H1 (cell line): ENCODE measurements at regions not wholly inside any gene's neighbourhood (a gene's known extent, or its start where the extent isn't known, plus 50 kb on each side); places are given as distances from the start of the nearest gene placed in this dataset.

Experiments used
- CTCF ChIA-PET: fragments of 300-600 bp; sonication (Branson Sonifier 250); formaldehyde crosslinking; loops from one replicate; lab custom pipeline; 2021; ENCODE audit not compliant: partially characterized antibody; lab: Charles Lee
- POLR2A ChIA-PET: fragments of 300-600 bp; sonication (Branson Sonifier 250); formaldehyde crosslinking; loops from one replicate; lab custom pipeline; 2021; ENCODE audit warnings: inconsistent platforms; ENCODE audit not compliant: partially characterized antibody; lab: Charles Lee
- DNase-seq, 2 experiments: peaks; one replicate each; pipeline versions ENCODE4 v3.0.0 to v3.0.0-alpha.2; 2010 to 2022; ENCODE audit warnings: low spot score in 2 of 2, low read depth in 1 of 2, mixed read lengths in 1 of 2
- FAIRE-seq: peaks from 2 replicates; lab custom pipeline; 2011; peaks lifted over from hg19 to GRCh38; lab: Jason Lieb, UNC
- H2AFZ ChIP-seq: 2 replicates; pipeline ENCODE4 v1.8.1; 2012; ENCODE audit warnings: low read length, inconsistent platforms
- H2AK5ac ChIP-seq: 2 replicates; pipeline ENCODE4 v1.6.1; 2013; ENCODE audit warnings: low read depth, low read length
- H2BK120ac ChIP-seq: replicated peaks from 2 replicates; pipeline ENCODE3; 2013; ENCODE audit warnings: low read depth, low read length, inconsistent platforms
- H2BK12ac ChIP-seq: 2 replicates; pipeline ENCODE4 v1.6.1; 2013; ENCODE audit warnings: low read depth, low read length
- H2BK15ac ChIP-seq: 2 replicates; pipeline ENCODE4 v1.6.1; 2013; ENCODE audit warnings: low read length
- H2BK20ac ChIP-seq: 2 replicates; pipeline ENCODE4 v1.6.1; 2013; ENCODE audit warnings: low read length
- H2BK5ac ChIP-seq: 2 replicates; pipeline ENCODE4 v1.6.1; 2013; ENCODE audit warnings: low read depth, low read length
- H3K14ac ChIP-seq: 2 replicates; pipeline ENCODE4 v1.6.1; 2013; ENCODE audit warnings: inconsistent platforms; ENCODE audit not compliant: insufficient read length
- H3K18ac ChIP-seq: 2 replicates; pipeline ENCODE4 v1.6.1; 2013; ENCODE audit warnings: low read length; ENCODE audit errors: extremely low read depth
- H3K23ac ChIP-seq: 2 replicates; pipeline ENCODE4 v1.6.1; 2013; ENCODE audit warnings: inconsistent platforms; ENCODE audit not compliant: insufficient read length
- H3K23me2 ChIP-seq: 2 replicates; pipeline ENCODE4 v1.6.1; 2013; ENCODE audit warnings: low read depth, low read length
- H3K27ac ChIP-seq: 2 replicates; pipeline ENCODE4 v1.6.1; 2011; ENCODE audit warnings: low read depth, low read length, inconsistent platforms
- H3K27me3 ChIP-seq, 4 experiments: replicated peaks in 1 of 4; 1 replicate in 1 of 4; 2 replicates in 3 of 4; pipeline versions ENCODE4 v1.6.1 to v1.8.1; 2011 to 2013; ENCODE audit warnings: low read length in 3 of 4, mild to moderate bottlenecking in 3 of 4, inconsistent platforms in 2 of 4, mixed read lengths in 2 of 4, moderate library complexity in 1 of 4; ENCODE audit not compliant: control insufficient read depth in 3 of 4, insufficient read depth in 3 of 4; ENCODE audit errors: extremely low read depth in 1 of 4
- H3K36me3 ChIP-seq, 4 experiments: 2 replicates each; pipeline versions ENCODE4 v1.6.1 to v1.8.1; 2011 to 2013; ENCODE audit warnings: mild to moderate bottlenecking in 4 of 4, low read length in 3 of 4, moderate library complexity in 2 of 4, control low read depth in 1 of 4, inconsistent platforms in 1 of 4; ENCODE audit not compliant: insufficient read depth in 4 of 4, control insufficient read depth in 2 of 4
- H3K4ac ChIP-seq: replicated peaks from 2 replicates; pipeline ENCODE3; 2013; ENCODE audit warnings: low read length, low read depth, mixed read lengths, inconsistent platforms; ENCODE audit not compliant: insufficient read length
- H3K4me1 ChIP-seq, 4 experiments: replicated peaks in 1 of 4; 1 replicate in 1 of 4; 2 replicates in 3 of 4; pipeline versions ENCODE4 v1.6.1 to v1.8.1; 2011 to 2013; ENCODE audit warnings: low read length in 3 of 4, inconsistent platforms in 2 of 4, mixed read lengths in 1 of 4; ENCODE audit not compliant: insufficient read depth in 4 of 4, control insufficient read depth in 3 of 4
- H3K4me2 ChIP-seq, 2 experiments: 2 replicates each; pipeline versions ENCODE4 v1.6.1 to v1.8.1; 2011 to 2013; ENCODE audit warnings: low read depth in 2 of 2, low read length in 2 of 2, control low read depth in 1 of 2, inconsistent platforms in 1 of 2, mild to moderate bottlenecking in 1 of 2; ENCODE audit not compliant: insufficient read depth in 1 of 2
- H3K4me3 ChIP-seq, 4 experiments: fragments of 200-600, 300-600 bp in 1 of 4; sonication (generic), shearing (Covaris generic), sonication (Bioruptor Twin) in 1 of 4; 2 replicates each; pipeline versions ENCODE4 v1.5.1 to v1.8.1; 2011 to 2016; ENCODE audit warnings: low read length in 4 of 4, low read depth in 3 of 4, control low read depth in 2 of 4, inconsistent platforms in 2 of 4, mild to moderate bottlenecking in 2 of 4, mixed read lengths in 1 of 4, moderate library complexity in 1 of 4; ENCODE audit not compliant: insufficient read depth in 2 of 4; ENCODE audit errors: extremely low read depth in 1 of 4
- H3K56ac ChIP-seq: replicated peaks from 2 replicates; pipeline ENCODE3; 2013; ENCODE audit warnings: low read depth, mild to moderate bottlenecking, mixed read lengths, low read length, inconsistent platforms; ENCODE audit not compliant: insufficient read length
- H3K79me1 ChIP-seq: 2 replicates; pipeline ENCODE4 v1.6.1; 2013; ENCODE audit warnings: low read depth, low read length, control low read depth
- H3K79me2 ChIP-seq, 2 experiments: 2 replicates each; pipeline versions ENCODE4 v1.6.1 to v1.8.1; 2012 to 2013; ENCODE audit warnings: low read length in 2 of 2, mild to moderate bottlenecking in 2 of 2, inconsistent platforms in 1 of 2; ENCODE audit not compliant: insufficient read depth in 2 of 2, control insufficient read depth in 1 of 2
- H3K9ac ChIP-seq, 4 experiments: replicated peaks in 1 of 4; 1 replicate in 1 of 4; 2 replicates in 3 of 4; pipeline versions ENCODE4 v1.6.1 to v1.8.1; 2011 to 2013; ENCODE audit warnings: low read depth in 3 of 4, low read length in 3 of 4, control low read depth in 2 of 4, mild to moderate bottlenecking in 2 of 4, moderate library complexity in 2 of 4, inconsistent platforms in 1 of 4; ENCODE audit errors: extremely low read depth in 1 of 4
- H3K9me3 ChIP-seq, 2 experiments: 2 replicates each; pipeline versions ENCODE4 v1.6.1 to v1.8.1; 2012 to 2013; ENCODE audit warnings: mild to moderate bottlenecking in 2 of 2, moderate library complexity in 2 of 2, control low read depth in 1 of 2, inconsistent platforms in 1 of 2, low read depth in 1 of 2, low read length in 1 of 2, mixed read lengths in 1 of 2; ENCODE audit not compliant: insufficient read depth in 2 of 2
- H4K20me1 ChIP-seq, 2 experiments: replicated peaks in 1 of 2; 2 replicates each; pipeline versions ENCODE3 to v1.8.1; 2011 to 2013; ENCODE audit warnings: inconsistent platforms in 2 of 2, low read length in 2 of 2, mild to moderate bottlenecking in 1 of 2; ENCODE audit not compliant: insufficient read depth in 2 of 2, control insufficient read depth in 1 of 2
- H4K5ac ChIP-seq: 2 replicates; pipeline ENCODE4 v1.6.1; 2013; ENCODE audit warnings: low read length, low read depth, mixed read lengths, inconsistent platforms; ENCODE audit not compliant: insufficient read length
- H4K8ac ChIP-seq: 2 replicates; pipeline ENCODE4 v1.8.0; 2013; ENCODE audit warnings: mild to moderate bottlenecking, moderate library complexity, low read length, inconsistent platforms; ENCODE audit not compliant: insufficient read depth; ENCODE audit errors: extremely low read depth
- H4K91ac ChIP-seq: replicated peaks from 2 replicates; pipeline ENCODE3; 2013; ENCODE audit warnings: low read length, mixed read lengths, inconsistent platforms; ENCODE audit not compliant: insufficient read length
- CREB1 ChIP-seq: IDR thresholded peaks from 2 replicates; pipeline ENCODE4 v1.6.1; 2012; ENCODE audit warnings: inconsistent platforms
- EGR1 ChIP-seq: IDR thresholded peaks from 2 replicates; pipeline ENCODE4 v1.6.1; 2011; ENCODE audit warnings: low read depth, low read length, borderline replicate concordance
- HDAC6 ChIP-seq: IDR thresholded peaks from one replicate; pipeline ENCODE4 v1.7.1; 2012; ENCODE audit warnings: low read depth, mild to moderate bottlenecking, inconsistent platforms, low read length, moderate library complexity
- MAFK ChIP-seq: IDR thresholded peaks from 2 replicates; pipeline ENCODE4 v1.6.1; 2012; ENCODE audit warnings: low read depth, mild to moderate bottlenecking, improper control_type of control experiment, low read length
- SIX5 ChIP-seq: IDR thresholded peaks from 2 replicates; pipeline ENCODE4 v1.6.1; 2011; ENCODE audit warnings: mild to moderate bottlenecking, low read depth, low read length
- SRF ChIP-seq: IDR thresholded peaks from 2 replicates; pipeline ENCODE4 v1.6.1; 2011; ENCODE audit warnings: mild to moderate bottlenecking, low read depth, low read length, moderate library complexity
- WGBS, 2 experiments: shearing (Covaris generic) in 1 of 2; methylation state at CpG; one replicate each; pipeline versions ENCODE4 v1.1.6 to v1.1.7; 2013 to 2015; ENCODE audit warnings: low lambda C conversion rate in 2 of 2, mixed read lengths in 2 of 2, inconsistent platforms in 1 of 2, low coverage in 1 of 2, missing lambda C conversion rate in 1 of 2; ENCODE audit not compliant: insufficient replicate concordance in 2 of 2, insufficient coverage in 1 of 2, insufficient read length in 1 of 2; ENCODE audit errors: extremely low coverage in 1 of 2, missing lambda C conversion rate in 1 of 2; 5-methylcytosine and 5-hydroxymethylcytosine counted together
- TF ChIP-seq, protein P1 (sequence below): IDR thresholded peaks from 2 replicates; pipeline ENCODE4 v1.6.1; 2011; ENCODE audit warnings: low read length, improper control_type of control experiment

DNA sequence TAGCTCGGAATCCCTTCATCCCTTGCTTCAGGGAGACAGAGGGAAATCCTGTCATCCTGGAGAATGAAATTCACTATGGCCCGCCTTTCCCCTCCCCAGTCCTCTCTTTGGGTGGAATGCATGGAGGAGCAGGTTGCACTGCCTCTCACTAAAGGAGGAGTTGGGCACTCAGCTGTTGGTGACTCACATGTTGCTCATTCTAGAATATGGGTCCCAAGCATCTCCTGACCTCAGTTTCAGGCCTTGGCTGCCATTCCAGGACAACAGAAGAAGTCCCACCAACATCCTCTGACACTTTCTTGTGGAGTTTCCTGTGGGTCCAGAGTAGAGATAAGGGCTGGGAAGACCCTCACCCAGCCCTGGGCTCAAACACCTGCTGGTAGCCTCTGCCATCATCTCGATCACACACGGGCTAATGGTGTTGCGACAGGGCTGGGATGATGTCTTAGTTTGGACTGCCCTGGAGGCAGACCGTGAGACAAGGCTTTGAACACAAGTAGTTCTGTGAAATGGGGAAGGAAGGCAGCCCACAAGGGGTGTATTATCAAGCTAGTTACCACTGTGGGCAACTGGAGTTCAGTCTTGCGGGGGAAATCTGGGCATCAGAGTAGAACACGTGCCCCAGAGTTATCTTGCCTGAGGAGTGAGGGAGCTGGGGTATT is 52.4 kb upstream of the RNF24 start:
- Histone ChIP-seq H3K18ac (no peak overlapping the region), H3K27ac (no peak overlapping the region), H3K4me1 (peaks cover 0 to 13% (median 8%) of the 10 kb centered on the region in 4 experiments; a peak in 6 of 7 replicates), H3K4me3 (no peak overlapping the region), H3K23me2 (no peaks in the 10 kb centered on the region; the same call in 1 of the 2 replicates), H4K91ac (no peak overlapping the region), H2BK12ac (no peak overlapping the region), H3K79me2 (no peaks in the 10 kb centered on the region), H3K79me1 (no peaks in the 10 kb centered on the region), H3K27me3 (no peaks in the 10 kb centered on the region), H4K8ac (no peak overlapping the region), H2AK5ac (no peak overlapping the region), H4K5ac (no peak overlapping the region), H3K4me2 (no peak overlapping the region), H3K23ac (no peak overlapping the region), H4K20me1 (no peaks in the 10 kb centered on the region), H3K9me3 (no peaks in the 10 kb centered on the region), H3K56ac (no peak overlapping the region), H3K14ac (no peak overlapping the region), H3K4ac (no peak overlapping the region), H2BK120ac (no peak overlapping the region), H2BK5ac (no peak overlapping the region), H2BK15ac (no peak overlapping the region), H3K36me3 (no peaks in the 10 kb centered on the region), H2AFZ (no peak overlapping the region), H3K9ac (no peak overlapping the region), H2BK20ac (no peak overlapping the region)
- 88% methylated on average over 8 of the region's 8 CpGs; no CpG with 5 or more reads in 1 of the 2 experiments for WGBS, 2 experiments
- FAIRE-seq: no peak
- DNase-seq: no peak
- CTCF ChIA-PET: interaction anchor here (0.7 to 7.1 kb wide), 10 partner anchors 17 to 249 kb away, joined by 3 to 48 read pairs (median 4); no protein-coding TSS in a partner anchor
- POLR2A ChIA-PET: interaction anchor here (1.7 to 8.0 kb wide), 2 partner anchors 29 to 140 kb away, joined by 5 to 57 read pairs; no protein-coding TSS in a partner anchor
- no peak for TF ChIP-seq CREB1
- TF ChIP-seq SIX5: no peak
- no peak for TF ChIP-seq MAFK
- TF ChIP-seq, protein P1, sequence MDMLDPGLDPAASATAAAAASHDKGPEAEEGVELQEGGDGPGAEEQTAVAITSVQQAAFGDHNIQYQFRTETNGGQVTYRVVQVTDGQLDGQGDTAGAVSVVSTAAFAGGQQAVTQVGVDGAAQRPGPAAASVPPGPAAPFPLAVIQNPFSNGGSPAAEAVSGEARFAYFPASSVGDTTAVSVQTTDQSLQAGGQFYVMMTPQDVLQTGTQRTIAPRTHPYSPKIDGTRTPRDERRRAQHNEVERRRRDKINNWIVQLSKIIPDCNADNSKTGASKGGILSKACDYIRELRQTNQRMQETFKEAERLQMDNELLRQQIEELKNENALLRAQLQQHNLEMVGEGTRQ: no peak
- no peak for TF ChIP-seq HDAC6
- no peak for TF ChIP-seq EGR1
- TF ChIP-seq SRF: no peak
